Esophagus squamous epithelium (tissue), 5 donors: ENCODE measurements at regions not wholly inside any gene's neighbourhood (a gene's known extent, or its start where the extent isn't known, plus 50 kb on each side); places are given as distances from the start of the nearest gene placed in this dataset.
"Not testable (repeated sequence)": the region's sequence is repeated elsewhere in the genome, so short reads cannot be mapped to it uniquely, and the experiment has no call there.

ENCODE experiments used
- DNase-seq: peaks from one replicate; lab custom pipeline; 2025; lab: John Stamatoyannopoulos, UW
- H3K27ac ChIP-seq, 4 donors: fragments of 200-600 bp; sonication (generic); one replicate each; pipeline ENCODE4 v1.5.1; 2016 to 2019; ENCODE audit warnings: mild to moderate bottlenecking in 1 of 4
- H3K27me3 ChIP-seq, 4 donors: fragments of 200-600 bp; sonication (generic); 1 replicate in 3 of 4; 2 replicates in 1 of 4; pipeline versions ENCODE4 v1.5.1 to v1.6.0; 2017 to 2021; ENCODE audit warnings: antibody characterized with exemption in 1 of 4
- H3K36me3 ChIP-seq, 3 donors: fragments of 200-600 bp; sonication (generic); one replicate each; pipeline ENCODE4 v1.5.1; 2016 to 2019
- H3K4me1 ChIP-seq, 3 donors: fragments of 200-600 bp; sonication (generic); one replicate each; pipeline ENCODE4 v1.5.1; 2017 to 2019
- H3K4me3 ChIP-seq, 4 donors: fragments of 200-600 bp; sonication (generic); 1 replicate in 3 of 4; 2 replicates in 1 of 4; pipeline ENCODE4 v1.5.1; 2016 to 2019; ENCODE audit warnings: mild to moderate bottlenecking in 2 of 4, moderate library complexity in 1 of 4
- H3K9me3 ChIP-seq, 3 donors: fragments of 200-600 bp; sonication (generic); one replicate each; pipeline ENCODE4 v1.5.1; 2016 to 2019
- CTCF ChIP-seq, 6 experiments: fragments of 450-650 bp in 4 of 6; fragments of 200-600 bp in 2 of 6; sonication (generic) in 2 of 6; IDR thresholded peaks; one replicate each; pipeline ENCODE4 v1.5.1; 2016 to 2019; ENCODE audit warnings: antibody characterized with exemption in 6 of 6, mild to moderate bottlenecking in 4 of 6, moderate library complexity in 4 of 6
- POLR2A ChIP-seq, 4 donors: fragments of 450-650 bp; IDR thresholded peaks; one replicate each; pipeline ENCODE4 v1.6.1; 2017; ENCODE audit warnings: antibody characterized with exemption in 4 of 4, mild to moderate bottlenecking in 4 of 4, moderate library complexity in 3 of 4
- WGBS, 2 donors: methylation state at CpG; one replicate each; pipeline ENCODE4 v1.1.5; 2018; 5-methylcytosine and 5-hydroxymethylcytosine counted together
- intact Hi-C: fragments of 100-400 bp; cut with DNase I; formaldehyde crosslinking; loops from one replicate; pipeline ENCODE4 v1.15.0; 2022
- donor health status: DM: yes; HTN: yes; CAD: no.

- peak overlapping the region in 1 of 4 donors; percentile 30 for H3K27ac ChIP-seq
- 64 to 69% methylated on average over 7 of the region's 7 CpGs for WGBS, 2 donors
- TF ChIP-seq POLR2A (IDR thresholded peaks at IDR 0.05) (no peak), CTCF (IDR thresholded peaks at IDR 0.05) (no peak)
Observed at GRCh38 chr7:77484785-77485184, 52.3 kb upstream of the PTPN12 start.

DNA sequence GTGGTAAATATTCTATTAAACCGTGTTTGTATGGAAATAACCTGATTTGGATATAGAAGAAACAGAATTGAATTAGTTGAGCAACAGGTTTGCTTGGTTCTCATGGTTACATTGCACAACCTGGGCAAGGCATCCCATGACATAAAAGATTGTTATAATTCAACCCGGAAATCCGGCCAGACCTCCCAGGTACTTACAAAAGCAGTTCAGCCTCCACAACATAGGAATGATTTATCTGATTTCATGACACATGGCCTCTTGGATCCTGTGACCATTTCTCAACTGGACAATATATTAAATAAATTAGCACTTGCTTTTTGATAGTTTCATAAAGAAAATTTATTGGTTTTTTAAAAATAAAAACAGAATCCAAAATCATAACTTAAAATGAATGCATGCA, 55.1 kb upstream of the PTPN12 start:
- 19 to 39% methylated on average over 3 of the region's 3 CpGs for WGBS, 2 donors
- intact Hi-C loops: no loop called here
- no peaks in the 10 kb centered on the region for H3K9me3 ChIP-seq

More at GRCh38 chr7:77484785-77485184, 52.3 kb upstream of the PTPN12 start:
- Histone ChIP-seq H3K36me3 (no peaks in the 10 kb centered on the region), H3K4me3 (no peak overlapping the region), H3K9me3 (no peaks in the 10 kb centered on the region), H3K27me3 (no peaks in the 10 kb centered on the region), H3K4me1 (peaks cover 0 to 17% (median 0%) of the 10 kb centered on the region in 3 donors)
- no peak for DNase-seq
- intact Hi-C loops: no loop called here

GRCh38 chr7:77481615-77482014, 55.5 kb upstream of the PTPN12 start:
- no peak for DNase-seq
- H3K4me1 ChIP-seq: peaks cover 0 to 24% (median 0%) of the 10 kb centered on the region in 3 donors
- H3K36me3 ChIP-seq: no peaks in the 10 kb centered on the region
- TF ChIP-seq POLR2A (IDR thresholded peaks at IDR 0.05) (no peak), CTCF (IDR thresholded peaks at IDR 0.05) (no peak)
- intact Hi-C loops: no loop called here
- H3K9me3 ChIP-seq: no peaks in the 10 kb centered on the region
- H3K4me3 ChIP-seq: no peak overlapping the region
- WGBS, 2 donors: 59 to 63% methylated on average over 2 of the region's 2 CpGs
- peak overlapping the region in 3 of 4 donors; percentile 21 to 66 (median 54) for H3K27ac ChIP-seq
- H3K27me3 ChIP-seq: no peaks in the 10 kb centered on the region

More for the DNA sequence above, 55.1 kb upstream of the PTPN12 start:
- peaks cover 0 to 24% (median 0%) of the 10 kb centered on the region in 3 donors for H3K4me1 ChIP-seq
- no peaks in the 10 kb centered on the region for H3K36me3 ChIP-seq
- no peak for DNase-seq
- no peak overlapping the region for H3K4me3 ChIP-seq
- H3K27ac ChIP-seq: peak overlapping the region in 3 of 4 donors; percentile 21 to 66 (median 54)
- no peak for TF ChIP-seq CTCF (IDR thresholded peaks at IDR 0.05)
- TF ChIP-seq POLR2A (IDR thresholded peaks at IDR 0.05): no peak
- no peaks in the 10 kb centered on the region for H3K27me3 ChIP-seq

- WGBS, 2 donors: 73 to 89% methylated on average over 4 of the region's 4 CpGs
- H3K27ac ChIP-seq: not testable (repeated sequence)
Observed at GRCh38 chr7:77480102-77480627, 56.9 kb upstream of the PTPN12 start.

GRCh38 chr7:77479536-77480088, 57.5 kb upstream of the PTPN12 start:
- H3K36me3 ChIP-seq: no peaks in the 10 kb centered on the region
- 80 to 92% methylated on average over 3 of the region's 3 CpGs for WGBS, 2 donors
- DNase-seq: no peak
- no peaks in the 10 kb centered on the region for H3K27me3 ChIP-seq
- H3K4me3 ChIP-seq: no peak overlapping the region
- TF ChIP-seq CTCF (IDR thresholded peaks at IDR 0.05): no peak
- TF ChIP-seq POLR2A (IDR thresholded peaks at IDR 0.05): no peak
- H3K4me1 ChIP-seq: peaks cover 0 to 24% (median 0%) of the 10 kb centered on the region in 3 donors
- peak overlapping the region in 1 of 4 donors; percentile 42 for H3K27ac ChIP-seq
- intact Hi-C loops: no loop called here
- no peaks in the 10 kb centered on the region for H3K9me3 ChIP-seq

More at GRCh38 chr7:77480102-77480627, 56.9 kb upstream of the PTPN12 start:
- intact Hi-C loops, H3K9me3 ChIP-seq, H3K36me3 ChIP-seq, H3K4me3 ChIP-seq, H3K27me3 ChIP-seq, DNase-seq: not testable (repeated sequence)
- H3K4me1 ChIP-seq: peaks cover 0 to 24% (median 0%) of the 10 kb centered on the region in 3 donors
